ENCODE measurements at regions not wholly inside any gene's neighbourhood (a gene's known extent, or its start where the extent isn't known, plus 50 kb on each side); places are given as distances from the start of the nearest gene placed in this dataset.
"Not testable (repeated sequence)": the region's sequence is repeated elsewhere in the genome, so short reads cannot be mapped to it uniquely, and the experiment has no call there.

DNA sequence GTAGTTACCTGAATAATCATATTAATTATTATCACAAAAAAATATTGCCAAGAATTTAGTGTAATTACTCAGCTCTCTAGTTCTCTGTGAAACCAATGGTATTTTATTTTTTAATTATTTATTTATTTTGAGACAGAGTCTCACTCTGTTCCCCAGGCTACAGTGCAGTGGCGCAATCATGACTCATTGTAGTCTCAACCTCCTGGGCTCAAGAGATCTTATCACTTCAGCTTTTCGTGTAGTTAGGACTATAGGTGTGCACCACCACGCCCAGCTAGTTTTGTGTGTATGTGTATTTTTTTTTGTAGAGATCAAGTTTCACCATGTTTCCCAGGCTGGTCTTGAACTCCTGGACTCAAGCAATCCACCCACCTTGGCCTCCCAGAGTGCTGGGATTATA is 440.4 kb upstream of the CDH20 start:
- DNase-seq (ENCODE audit: low read depth): peak; percentile 35

- no peak for DNase-seq (ENCODE audit: low read depth)
Observed at GRCh38 chr18:60893355-60894097, 439.7 kb upstream of the CDH20 start.

DNA sequence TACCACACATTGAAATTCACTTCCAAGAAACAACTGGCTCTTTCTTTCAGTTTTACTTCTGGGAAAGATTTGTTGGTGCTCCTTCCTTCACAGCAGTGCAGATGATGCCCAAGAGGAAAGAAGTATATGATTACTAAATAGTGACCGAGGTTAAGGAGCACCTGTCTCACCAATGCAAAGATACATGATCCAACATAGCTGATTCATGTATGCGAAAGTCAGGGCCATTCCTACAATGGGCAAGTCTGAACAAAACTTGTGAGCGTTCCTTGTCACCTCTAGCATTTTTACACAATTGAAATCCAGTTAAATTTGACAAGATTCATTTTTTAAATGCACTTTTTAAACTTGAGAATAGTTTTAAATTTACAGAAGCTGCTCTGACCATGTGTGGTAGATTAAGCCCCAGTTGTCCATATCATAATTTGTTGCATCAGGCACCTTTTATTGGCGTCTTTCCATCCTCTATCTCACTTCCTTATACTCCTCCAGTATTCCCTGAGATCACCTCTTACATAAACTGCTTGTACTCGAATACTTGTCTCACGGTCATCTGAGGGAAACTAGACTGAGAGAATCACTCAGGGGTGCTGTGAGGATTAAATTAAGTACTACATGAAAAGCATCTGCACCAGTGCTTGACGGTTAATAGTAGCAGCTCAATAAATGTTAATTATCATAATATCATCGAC is 438.8 kb upstream of the CDH20 start:
- DNase-seq (ENCODE audit: low read depth): no peak

- no peak for DNase-seq (ENCODE audit: low read depth)
Observed at GRCh38 chr18:60895181-60895580, 438.0 kb upstream of the CDH20 start.

- DNase-seq (ENCODE audit: low read depth): no peak
Observed at GRCh38 chr18:60898111-60898510, 435.1 kb upstream of the CDH20 start.

DNA sequence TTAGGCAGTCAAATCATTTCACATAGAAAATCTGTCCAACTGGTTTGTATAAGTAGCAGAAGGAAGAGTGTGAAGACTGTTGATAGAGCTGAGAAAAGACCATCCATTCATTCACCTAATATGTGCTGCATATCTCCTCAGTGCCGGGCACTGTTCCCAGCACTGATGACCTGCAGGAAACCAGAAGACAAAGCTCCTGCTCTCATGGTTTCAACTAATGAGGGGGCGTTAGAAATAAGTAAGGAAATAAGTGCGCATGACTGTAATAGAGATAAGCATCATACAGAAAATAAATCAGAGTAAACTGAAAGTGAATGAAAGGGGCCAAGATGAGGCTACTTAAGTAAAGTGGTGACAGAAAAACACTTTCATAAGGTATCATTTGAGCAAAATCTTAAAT is 427.5 kb upstream of the CDH20 start:
- DNase-seq (ENCODE audit: low read depth): no peak

DNA sequence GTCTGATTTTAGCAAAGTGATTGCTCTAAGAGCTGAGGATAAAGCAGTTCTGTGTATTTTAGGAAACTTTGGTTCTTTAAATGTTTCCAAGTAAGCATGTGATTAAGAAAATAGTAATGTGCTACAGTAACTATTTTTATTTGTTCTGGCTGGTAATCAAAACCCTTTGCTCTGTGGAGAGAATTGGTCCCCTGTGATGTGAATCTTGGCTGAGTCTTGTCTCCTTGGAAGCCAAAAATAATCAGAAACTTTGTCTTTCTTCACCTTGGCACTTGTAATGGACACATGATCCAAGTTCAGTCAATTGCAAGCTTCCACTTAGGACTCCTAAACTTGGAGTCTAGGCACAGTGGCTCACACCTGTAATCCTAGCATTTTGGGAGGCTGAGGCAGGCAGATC is 422.7 kb upstream of the CDH20 start:
- DNase-seq (ENCODE audit: low read depth): no peak

DNA sequence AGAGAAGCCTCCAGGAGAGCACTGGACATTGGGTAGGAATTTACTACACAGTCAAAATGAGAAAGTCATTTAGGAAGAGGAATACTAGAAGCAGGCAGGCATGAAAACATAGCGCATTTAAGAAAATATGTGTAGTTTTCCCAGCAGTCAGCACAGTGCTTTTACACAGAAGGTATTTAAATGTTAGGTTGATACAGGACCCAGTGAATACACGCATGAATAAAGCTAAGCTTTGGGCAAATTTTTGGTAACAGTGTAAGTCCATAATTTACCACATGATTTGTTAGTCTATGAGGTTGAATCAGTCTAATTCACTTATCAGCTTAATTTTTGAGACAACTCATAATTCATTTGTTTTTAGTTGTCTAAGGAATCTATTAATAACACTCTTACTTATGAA is 421.7 kb upstream of the CDH20 start:
- DNase-seq (ENCODE audit: low read depth): no peak

GRCh38 chr18:60915160-60915559 is 418.1 kb upstream of the CDH20 start:
- no peak for DNase-seq (ENCODE audit: low read depth)

GRCh38 chr18:60918862-60919261 is 414.4 kb upstream of the CDH20 start:
- not testable (repeated sequence) for DNase-seq (ENCODE audit: low read depth)

DNA sequence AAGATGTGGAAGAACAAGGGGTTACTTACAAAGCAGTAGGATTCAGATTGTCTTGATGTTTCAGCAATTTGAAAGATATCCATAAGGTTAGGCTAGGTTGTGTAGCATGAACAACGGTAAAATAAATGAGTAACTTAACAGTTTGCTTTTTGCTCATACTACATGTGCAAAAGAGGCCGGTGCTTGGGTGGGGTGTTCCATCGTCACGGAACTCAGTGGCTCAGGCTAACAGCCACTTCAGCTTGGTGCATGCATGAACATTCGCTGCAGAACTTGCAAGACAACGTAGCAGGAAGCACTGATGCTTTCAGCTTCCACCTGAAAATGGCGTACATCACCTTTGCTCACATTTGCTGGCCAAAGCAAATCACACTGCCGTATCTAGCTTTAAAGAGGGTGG is 407.3 kb upstream of the CDH20 start:
- DNase-seq (ENCODE audit: low read depth): no peak

DNA sequence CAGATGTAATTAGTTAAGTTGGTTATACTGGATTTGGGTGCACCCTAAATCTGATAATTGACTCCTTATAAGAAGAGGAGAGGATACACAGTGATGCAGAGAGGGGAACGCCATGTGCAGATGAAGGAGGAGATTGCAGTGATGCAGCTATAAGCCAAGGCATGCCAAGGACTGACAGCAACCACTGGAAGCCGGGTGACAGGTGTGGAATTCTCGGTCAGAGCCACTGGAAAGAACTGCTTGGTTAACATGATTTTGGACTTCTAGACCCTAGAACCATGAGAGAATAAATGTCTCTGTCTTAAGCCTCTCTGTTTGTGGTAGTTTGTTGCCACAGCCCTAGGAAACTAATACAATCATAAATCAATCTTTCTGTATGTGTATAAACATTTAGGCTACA is 403.3 kb upstream of the CDH20 start:
- no peak for DNase-seq (ENCODE audit: low read depth)

- DNase-seq (ENCODE audit: low read depth): peak; percentile 24
Observed at GRCh38 chr18:60935041-60935910, 398.0 kb upstream of the CDH20 start.

GRCh38 chr18:60936101-60936500 is 397.1 kb upstream of the CDH20 start:
- no peak for DNase-seq (ENCODE audit: low read depth)

GRCh38 chr18:60943297-60943696 is 389.9 kb upstream of the CDH20 start:
- no peak for DNase-seq (ENCODE audit: low read depth)

DNA sequence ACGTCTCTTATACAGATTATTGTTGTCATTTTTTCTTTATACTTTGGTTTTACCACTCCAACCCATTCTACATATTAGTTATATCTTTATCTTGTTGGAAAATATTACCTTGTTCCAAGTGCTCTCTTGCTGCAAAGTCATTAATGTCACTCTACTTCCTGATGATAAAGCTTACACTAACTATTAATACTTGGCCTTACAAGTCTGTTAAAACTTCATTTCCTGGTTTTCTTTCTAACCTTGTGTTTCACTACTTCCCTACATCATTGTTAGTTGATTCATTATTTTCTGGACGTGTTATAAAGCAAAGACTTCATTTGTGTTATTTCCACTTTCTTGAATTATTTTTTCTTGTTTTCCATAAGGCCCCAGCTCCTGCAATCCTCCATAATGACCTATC is 382.6 kb upstream of the CDH20 start:
- no peak for DNase-seq (ENCODE audit: low read depth)

GRCh38 chr18:60951091-60951490 is 382.1 kb upstream of the CDH20 start:
- no peak for DNase-seq (ENCODE audit: low read depth)

DNA sequence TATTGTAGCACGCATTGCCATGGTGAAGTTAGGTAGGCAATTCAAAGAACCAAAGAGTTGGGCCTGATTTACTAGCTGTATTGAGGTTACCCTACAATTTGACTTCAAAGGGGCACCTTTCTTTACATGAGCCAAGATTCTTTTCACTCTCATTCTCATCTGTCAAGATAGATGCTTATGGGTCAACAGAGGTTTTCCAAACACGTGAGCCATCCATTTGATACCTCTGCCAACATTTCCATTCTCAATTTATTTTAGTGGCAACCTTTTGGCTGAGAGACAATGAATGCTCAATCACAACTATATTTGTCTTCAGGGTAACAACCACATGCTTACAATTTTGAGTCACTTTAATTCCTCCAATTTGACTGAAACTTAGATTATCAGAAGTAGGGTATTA is 370.6 kb upstream of the CDH20 start:
- DNase-seq (ENCODE audit: low read depth): no peak

DNA sequence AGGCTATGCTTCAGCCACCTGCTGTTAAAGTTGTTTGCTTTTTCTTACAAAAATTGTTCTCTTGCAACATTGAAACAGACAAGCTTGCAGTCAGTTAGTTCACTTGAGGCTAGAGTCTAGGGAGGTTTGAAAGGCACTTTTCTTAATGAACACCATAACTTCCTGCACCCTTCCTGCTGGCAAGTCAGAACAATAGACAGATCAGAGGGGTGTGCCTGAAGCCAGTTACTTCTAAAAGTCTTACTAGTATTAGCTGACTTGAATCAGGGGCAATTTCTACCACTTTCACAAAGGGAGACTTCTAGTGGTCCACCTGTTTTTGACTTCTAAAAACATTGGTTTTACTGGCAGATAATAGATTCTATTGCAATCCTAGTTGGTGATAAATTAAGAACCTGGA is 367.4 kb upstream of the CDH20 start:
- DNase-seq (ENCODE audit: low read depth): no peak

DNA sequence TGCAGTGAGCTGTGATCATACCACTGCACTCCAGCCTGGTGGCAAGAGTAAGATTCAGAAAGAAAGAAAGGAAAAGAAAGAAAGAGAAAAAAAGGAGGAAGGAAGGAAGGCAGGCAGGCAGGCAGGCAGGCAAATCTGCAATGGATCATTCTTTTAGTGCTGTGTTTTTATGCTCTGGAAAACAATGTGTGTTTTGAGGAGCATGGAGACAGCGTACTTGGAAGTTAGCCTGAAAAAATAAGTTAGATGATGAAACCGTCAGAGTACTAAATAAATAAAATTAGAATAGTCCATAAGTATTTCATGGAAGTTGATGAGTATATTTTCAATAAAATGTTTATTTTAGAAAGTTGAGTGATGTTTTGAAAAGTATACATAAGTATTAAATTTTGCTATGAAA is 366.4 kb upstream of the CDH20 start:
- DNase-seq (ENCODE audit: low read depth): no peak

DNA sequence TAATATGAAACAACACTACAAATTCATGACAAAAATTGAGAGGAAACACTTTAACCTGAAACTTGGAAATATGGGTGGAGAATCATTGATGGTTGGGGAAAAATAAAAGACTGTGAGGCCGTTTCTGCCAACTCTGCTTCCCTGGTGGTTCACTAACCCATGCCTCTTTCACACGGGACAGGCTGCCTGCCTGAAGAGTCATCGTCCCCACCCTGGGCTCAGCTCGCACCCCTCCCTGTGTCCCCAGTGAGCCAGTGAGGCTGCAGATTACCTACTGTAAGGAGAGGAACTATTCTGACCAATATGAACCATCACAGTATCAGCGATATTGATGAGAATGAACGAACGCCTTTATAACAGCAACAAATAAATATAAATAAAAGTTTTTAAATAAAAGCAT is 357.8 kb upstream of the CDH20 start:
- DNase-seq (ENCODE audit: low read depth): no peak

DNA sequence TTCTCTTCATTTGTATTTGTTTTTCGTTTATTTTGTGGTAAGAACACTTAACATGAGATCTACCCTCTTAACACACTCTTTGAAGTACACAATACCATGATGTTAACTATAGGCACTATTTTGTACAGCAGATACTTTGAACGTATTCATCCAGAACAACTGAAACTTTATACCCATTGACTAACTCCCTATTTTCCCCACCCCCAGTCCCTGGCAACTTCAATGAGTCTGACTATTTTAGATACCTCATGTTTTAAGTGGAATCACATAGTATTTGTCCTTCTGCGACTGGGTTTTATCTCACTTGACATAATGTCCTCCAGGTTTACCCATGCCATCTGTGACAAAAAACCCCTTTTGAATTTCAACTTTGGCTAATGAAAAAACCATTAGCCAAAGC is 356.3 kb upstream of the CDH20 start:
- DNase-seq (ENCODE audit: low read depth): no peak

GRCh38 chr18:60978338-60978737 is 354.9 kb upstream of the CDH20 start:
- peak; percentile 57 for DNase-seq (ENCODE audit: low read depth)
